Fibroblast of skin of right biceps (primary cell): ENCODE measurements at regions not wholly inside any gene's neighbourhood (a gene's known extent, or its start where the extent isn't known, plus 50 kb on each side); places are given as distances from the start of the nearest gene placed in this dataset.
"Not testable (repeated sequence)": the region's sequence is repeated elsewhere in the genome, so short reads cannot be mapped to it uniquely, and the experiment has no call there.

Source experiments
- DNase-seq: peaks from one replicate; pipeline ENCODE4 v3.0.0-alpha.2; 2013

DNA sequence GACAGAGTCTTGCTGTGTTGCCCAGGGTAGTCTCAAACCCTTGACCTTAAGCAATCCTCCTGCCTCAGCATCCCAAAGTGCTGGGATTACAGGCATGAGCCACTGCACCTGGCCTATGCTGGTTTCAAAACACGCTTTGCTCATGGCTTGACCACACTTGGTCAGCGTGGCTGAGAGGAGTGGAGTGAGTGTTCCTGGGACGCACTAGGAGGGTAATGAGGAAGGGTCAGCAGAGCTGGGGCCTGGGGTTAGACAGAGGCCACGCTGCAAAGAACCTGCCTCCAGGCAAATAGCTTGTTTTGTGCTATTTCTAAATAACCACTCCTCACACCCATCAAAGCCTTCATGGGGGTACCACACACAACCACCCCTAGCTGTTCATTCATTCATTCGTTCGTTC, 77.9 kb upstream of the TOX2 start:
- no peak for DNase-seq

DNA sequence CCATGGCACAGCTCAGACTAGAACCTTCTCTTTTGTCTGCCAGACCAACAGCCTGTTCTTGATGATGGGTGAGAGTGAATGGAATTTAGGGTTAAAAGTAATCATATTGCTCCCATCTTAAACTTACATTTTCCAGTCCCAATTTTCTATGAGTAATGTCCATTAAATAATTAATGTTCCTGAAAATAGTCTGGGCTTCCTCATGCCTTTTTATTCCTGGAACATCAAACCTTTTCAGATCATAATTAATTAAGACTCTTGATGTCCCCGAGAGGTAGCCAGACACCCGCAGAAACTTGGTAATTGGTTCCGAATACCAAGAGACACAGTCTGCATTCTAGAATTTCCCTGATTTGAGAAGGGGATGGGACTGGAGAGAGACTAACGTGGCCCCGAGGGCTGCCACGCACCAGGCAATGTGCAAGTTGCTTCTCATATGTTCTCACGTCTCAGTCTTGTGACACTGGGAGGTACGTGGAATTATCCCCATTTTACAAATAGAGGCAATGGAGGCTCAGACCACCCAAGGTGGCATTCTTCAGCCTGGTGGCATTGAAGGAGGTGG, 78.6 kb upstream of the TOX2 start:
- no peak for DNase-seq

DNA sequence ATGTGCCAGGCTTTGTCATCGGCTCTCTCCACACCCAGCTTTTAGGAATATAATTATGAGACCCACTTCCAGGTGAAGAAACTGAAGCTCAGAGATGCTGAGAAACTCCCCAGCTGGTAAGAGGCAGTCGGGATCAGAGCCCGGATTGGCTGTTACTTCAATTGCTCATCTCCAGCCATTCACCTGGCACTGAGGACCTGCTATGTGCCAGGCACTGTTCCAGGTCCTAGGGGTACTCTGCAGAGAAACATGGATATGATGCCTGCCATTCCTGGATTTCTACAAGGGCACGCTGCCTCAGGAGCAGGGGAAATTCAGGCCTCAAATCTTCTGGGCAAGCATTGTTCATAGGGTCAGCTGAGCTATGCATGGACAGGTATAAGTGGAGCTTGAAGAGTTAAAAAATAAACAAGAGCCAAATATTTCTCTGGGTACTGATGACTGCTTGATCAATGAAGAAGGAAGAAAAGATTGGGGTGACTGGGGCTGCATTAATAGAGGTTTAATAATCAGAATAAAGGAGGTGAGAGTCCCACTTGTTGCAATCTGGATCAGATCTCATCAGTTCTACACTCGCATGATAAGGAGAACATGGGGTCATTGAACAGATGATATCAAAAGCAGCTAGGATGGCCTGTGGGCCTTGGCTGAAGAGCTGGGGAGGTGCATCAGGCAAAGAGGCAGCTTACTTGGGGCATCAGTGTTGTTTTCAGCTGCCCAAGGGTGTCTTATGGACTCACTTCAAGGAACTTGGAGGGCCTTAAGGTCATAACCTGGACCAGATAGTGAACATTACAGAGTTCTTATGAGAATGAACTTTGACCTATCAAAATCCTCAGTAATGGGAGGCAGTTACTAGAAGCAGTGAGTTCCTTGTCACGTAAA, 80.9 kb upstream of the TOX2 start:
- no peak for DNase-seq

DNA sequence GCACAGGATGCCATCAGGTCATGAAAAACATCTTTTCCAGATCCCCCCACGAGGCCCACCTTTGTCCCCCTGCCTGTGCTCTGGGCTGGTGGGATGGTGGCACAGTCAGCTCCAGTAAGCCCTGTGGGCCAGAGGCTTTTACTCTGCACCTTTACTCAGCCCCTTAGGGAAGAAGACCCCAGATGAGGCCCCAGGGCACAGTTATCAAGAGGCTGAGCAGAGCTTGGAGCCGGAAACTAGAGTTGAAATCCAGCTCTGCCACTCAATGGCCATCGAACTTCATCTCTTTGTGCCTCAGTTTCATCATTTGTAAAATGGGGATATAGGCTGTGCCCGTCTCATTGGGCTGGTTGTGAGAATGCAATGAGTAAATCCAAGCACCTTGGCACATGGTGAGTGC, 81.7 kb upstream of the TOX2 start:
- no peak for DNase-seq

DNA sequence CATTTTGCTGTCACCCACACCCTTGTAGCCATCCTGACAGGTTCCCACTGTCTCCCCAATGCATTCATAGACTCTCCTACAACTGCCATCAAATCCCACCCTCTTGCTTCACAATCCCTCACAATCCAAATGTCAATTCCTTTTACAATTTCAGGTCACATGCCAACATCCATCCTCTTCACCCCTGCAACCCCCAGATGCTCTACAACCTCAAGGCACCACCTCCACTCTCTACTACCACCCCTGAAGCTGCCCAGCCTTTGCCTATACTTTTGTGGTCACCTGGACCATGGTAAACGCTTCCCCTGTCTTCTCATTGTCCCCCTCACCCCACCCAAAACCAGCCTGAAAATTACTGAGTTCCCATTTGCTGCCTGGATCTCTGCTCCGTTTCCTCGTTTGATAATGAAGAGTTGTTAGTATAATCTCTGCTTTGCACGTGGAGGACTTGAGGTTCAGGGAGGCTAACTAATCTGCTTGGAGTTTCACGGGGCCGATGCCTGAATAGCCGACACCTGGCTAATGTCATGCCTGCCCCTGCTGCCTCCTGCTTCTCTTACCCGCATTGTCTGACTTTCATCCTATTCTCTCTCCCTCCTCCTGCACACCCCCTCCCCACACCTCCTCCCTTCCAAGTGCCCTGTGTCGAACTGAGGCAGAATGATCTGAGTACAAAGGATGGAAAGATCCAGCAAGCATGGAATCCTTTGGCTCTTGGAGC, 82.4 kb upstream of the TOX2 start:
- DNase-seq = no peak

DNA sequence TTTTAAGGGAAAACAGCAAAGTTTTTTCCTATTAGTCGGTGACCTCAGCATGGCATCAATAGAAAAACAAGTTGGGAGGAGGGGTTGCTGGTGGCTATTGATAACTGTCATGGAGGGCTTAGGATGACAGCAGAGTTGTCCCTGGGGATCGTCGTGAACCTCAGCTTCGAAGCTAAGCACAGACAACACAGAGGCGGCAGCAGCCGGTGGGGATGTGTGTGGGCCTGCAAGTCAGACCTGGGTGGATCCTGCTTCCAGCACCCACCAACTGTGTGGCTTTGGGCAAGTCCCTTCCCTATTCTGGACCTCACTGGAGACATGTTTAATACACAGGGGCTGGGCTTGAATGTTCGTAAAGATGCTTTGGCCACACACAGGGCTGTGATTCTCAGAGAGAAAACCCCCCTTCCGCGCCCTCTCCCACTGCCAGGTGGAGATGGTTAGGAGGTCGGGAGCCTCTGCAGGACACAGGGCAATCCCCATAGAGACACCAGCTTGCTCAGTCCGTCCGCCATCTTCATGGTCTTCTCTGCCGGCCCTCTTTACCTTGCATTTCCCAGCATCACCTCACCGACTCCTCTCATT, 83.1 kb upstream of the TOX2 start:
- no peak for DNase-seq

DNA sequence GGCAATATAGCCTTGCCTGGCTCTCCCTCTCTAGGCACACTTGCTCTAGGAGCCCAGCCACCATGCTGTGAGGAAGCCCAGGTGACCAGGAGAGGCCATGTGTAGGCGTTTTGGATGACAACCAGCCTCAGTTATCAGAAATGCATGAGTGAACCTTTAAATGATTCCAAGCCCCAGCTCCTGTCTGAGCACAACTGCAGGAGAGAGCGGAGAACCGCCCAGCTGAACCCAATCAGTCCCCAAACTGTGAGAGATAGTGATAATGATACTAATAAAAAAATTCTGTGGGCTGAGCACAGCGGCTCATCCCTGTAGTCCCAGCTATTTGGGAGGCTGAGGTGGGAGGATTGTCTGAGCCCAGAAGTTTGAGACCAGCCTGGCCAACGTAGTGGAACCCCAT, 83.8 kb upstream of the TOX2 start:
- no peak for DNase-seq

DNA sequence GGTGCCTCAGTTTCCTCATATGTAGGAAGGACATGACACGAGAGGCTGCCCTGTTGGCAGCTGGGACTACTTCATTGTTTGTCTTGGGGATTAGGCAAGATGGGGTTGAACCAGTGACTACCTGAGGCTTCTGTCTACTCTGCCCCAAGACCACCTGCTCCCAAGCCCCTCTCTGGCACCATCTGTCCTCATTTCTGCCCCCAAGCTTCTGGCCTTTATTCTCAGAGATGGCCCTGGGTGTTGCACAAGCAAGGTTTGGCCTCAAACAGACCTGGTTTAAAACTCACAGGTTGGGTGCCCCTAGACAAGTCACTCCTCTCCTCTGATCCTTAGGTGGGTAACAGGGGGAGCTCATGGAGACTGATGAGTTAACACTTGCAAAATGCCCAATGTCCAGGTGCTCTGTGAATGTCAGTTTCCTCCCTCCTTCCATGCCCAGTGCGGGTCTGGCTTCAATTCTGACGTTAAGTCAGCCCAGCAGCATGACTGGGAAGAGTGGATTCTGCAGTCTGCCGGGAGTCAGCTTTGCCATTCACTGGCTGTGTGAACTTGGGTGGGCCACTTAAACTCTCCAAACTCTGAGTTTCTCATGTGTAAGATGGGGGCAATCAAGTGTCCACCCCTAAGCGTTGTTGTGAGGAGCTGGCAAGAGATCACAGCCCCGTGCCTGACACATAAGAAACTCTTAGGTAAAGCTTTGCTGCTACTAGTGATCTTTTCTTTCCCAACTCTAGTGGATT, 84.5 kb upstream of the TOX2 start:
- no peak for DNase-seq

DNA sequence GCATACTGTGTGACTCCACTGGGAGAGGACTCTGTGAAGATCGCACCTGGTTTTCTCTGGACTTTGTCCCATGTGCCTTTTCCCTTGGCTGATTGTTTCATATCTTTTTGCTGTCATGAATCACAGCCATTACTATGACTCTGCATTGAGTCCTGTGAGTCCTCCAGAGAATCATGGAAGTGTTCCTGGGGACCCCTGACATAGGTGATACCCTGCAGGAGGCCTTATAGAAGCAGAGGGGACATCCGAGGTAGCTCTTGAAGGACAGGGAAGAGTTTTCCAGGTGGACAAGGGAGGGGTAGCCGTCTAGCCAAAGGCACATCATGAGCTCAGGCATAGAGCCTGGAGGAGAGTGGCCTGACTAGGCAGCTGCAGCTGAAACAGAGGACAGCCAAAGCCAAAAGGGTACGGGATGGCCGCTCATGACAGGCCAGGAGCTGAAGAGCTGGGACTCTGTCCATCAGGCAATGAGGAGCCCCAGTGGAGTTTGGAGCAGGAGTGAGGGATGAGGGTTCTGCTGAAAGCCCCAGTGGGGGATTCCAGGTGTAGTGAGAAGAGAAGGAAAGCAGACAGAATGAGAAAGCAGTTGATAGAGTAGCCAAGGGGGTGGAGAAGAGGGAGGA, 86.6 kb upstream of the TOX2 start:
- no peak for DNase-seq

DNA sequence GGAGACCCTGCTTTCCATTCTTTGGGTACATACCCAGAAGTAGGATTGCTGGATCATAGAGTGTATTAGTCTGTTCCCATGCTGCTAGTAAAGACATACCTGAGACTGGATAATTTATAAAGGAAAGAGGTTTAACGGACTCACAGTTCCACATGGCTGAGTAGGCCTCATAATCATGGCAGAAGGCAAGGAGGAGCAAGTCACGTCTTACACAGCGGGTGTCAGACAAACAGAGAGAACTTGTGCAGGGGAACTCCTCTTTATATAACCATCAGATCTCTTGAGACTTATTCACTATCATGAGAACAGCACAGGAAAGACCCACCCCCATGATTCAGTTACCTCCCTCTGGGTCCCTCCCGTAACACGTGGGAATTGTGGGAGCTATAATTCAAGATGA, 87.7 kb upstream of the TOX2 start:
- not testable (repeated sequence) for DNase-seq

DNA sequence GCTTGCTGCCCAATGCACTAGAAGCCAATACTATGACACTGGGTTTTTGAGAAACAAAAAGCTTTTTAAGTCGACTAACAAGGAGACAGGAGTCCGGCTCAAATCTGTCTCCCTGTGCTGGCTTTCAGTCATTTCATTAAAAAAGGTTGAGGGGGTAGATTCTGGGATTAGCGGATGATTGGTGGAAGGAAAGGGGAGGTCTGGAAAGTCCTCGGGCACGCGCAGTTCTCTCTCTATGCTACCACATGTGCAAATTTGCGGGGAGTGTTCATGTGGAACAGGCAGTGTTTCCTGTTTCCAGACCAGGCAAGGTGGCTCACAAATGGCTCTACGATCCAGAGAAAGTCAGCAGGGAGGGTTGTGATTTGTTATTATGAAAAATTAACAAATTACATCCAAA, 89.1 kb upstream of the TOX2 start:
- no peak for DNase-seq

DNA sequence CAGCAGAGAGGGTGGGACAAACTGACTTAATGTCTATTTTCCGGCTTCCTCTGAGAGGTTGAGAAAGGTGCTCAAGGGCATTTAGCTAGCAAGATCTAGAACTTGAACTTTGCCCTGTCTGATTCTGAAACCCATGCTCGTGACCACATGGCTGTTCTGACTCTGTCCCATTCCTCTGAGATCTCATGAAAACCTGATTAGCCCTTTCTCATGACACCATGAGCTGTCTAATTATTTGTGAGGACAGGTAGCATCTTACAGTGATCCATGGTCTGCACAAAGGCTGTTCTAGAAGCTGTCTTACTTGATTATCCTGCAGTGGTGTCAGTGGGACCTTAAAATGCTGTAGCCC, 89.6 kb upstream of the TOX2 start:
- DNase-seq = no peak

DNA sequence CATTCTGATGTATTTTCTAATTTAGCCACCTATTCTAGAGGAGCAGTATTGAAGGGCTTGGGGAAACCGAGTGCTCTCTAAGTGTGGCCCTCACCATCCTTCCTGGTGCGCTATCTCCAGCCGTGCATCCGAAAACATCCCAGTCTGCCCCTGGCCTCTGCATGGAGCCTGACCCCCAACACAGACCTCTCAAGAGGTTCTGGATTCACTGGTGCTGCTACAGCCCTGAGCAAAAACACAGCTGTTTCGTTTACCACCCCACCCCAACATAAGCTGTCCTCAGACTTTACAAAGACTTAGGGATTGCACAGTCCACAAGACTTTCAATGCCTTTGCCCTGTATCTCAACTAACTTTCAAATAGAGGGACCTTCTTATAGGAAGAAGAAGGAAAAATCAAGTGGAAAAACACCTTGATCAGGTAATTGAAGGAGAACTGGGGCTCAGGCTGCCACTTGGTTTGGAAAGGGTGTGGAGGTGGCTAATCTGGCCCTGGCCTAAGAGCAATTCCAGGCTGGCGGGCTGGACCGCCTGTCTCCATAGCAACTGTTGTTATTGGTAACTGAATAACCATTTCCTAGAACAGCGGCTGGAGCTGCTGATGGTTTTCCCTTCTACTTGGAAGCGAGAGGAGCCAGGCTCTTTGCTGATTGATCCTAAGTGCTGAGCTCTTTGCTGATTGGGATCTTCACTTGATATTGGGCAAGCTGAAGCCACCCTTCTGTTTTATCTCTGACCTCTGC, 90.2 kb upstream of the TOX2 start:
- DNase-seq = no peak

DNA sequence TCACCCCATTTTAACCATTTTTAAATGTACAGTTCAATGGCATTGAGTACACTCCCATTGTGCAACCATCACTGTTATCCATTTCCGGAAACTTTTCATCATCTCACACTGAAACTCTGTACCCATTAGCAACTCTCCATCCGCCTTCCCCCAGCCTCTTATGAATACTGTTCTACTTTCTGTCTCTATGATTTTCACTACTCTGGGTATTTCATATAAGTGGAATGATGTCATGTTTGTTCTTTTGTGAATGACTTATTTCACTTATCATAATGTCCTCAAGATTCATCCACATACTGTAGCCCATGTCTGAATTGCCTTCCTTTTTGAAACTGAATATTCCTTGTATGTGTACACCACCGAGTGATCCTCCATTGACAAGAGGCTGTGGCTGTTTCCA, 92.9 kb upstream of the TOX2 start:
- no peak for DNase-seq

DNA sequence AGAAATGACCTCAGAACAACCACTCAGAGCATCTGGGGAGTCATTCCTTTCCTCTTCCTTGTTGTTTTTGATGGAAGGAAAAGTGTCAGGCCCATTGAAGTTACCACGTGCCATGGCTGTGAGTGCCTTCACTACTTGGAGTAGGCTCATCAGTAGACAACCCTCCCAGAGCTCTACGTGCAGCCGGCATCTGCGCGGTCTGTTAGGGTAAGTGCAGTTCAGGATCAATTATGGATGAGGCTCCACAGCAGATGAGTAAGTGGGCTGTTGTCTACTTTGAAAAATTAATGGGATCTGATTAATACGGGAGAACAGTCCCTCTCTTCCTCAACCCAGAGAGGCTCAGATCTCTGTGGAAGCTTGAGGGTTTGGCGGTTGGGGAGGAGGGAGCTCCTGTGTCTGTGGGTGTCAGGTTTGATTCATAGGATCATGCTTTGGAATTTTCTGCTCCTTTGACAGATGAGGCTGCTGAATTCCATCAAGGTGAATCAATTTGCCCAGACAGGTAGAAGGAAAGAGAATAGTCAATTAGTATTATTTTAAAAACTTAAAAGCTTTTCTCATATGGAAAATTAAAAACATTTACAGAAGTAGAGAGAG, 93.8 kb upstream of the TOX2 start:
- no peak for DNase-seq

DNA sequence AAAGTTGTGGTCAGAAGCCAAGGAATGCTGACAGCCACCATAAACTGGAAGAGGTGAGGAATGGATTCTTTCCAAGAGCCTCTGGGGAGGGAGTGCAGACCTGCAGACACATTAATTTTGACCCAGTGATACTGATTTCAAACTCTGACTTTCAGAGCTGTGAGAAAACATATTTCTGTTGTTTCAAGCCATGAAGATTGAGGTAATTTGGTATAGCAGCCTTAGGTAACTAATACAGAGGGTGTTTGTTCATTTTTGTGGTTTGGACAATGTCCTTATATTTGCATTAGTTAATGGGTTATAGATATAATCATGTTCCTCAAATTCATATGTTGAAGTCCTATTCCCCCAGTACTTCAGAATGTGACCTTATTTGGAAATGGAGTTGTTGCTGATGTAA, 85.4 kb upstream of the GTSF1L start:
- no peak for DNase-seq

DNA sequence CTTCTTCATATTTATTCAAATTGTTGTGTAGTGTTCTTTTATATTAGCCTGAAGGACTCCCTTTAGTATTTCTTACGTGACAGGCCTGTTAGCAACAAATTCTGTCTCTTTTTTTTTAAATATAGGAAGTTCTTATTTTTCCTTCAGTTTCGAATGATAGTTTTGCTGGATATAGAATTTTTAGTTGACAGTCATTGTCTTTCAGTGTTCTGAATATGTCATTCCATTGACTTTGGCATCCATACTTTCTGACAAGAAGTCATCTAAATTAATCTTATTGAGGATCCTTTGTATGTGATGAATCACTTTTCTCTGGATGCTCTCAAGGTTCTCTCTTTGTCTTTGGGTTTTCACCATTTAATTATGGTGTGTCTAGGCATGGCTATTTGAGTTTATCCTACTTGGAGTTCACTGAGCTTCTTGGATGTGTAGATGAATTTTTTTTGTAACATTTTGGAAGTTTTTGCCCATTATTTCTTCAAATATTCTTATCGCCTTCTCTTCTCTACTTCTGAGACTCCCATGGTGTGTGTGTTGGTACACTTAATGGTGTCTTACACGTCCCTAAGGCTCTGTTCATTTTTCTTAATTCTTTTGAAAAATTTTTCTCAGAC, 82.5 kb upstream of the GTSF1L start:
- DNase-seq = no peak

DNA sequence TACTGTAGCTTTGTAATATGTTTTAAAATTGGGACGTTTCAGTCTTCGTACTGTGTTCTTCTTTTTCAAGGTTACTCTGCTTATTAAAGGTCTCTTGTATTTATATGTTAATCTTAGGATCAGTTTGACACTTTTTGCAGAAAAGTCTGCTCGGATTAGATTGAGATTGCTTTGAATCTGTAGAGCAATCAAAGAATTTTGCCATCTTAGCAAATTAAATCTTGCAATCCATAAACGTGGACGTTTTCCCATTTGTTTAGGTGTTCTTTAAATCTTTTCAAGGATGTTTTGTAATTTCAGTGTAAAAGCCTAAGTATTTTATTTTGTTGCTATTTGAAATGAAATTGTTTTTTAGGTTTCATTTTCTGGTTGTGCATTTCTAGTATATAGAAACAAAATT, 78.0 kb upstream of the GTSF1L start:
- no peak for DNase-seq

DNA sequence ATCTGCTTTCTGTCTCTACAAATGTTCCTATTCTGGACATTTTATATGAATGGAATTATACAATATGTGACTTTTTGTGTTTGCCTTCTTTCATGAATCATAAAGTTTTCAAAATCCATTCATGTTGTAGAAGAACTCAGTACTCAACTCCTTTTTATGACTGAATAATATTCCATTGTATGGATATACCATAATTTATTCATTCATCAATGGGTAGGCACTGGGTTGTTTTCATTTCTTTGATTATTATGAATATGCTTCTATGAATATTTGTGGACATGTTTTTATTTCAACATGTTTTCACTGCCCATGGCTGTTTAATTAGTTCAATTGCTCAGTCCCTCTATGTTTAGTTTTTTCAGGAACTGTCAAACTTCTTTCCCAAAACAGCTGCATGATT, 76.5 kb upstream of the GTSF1L start:
- no peak for DNase-seq

DNA sequence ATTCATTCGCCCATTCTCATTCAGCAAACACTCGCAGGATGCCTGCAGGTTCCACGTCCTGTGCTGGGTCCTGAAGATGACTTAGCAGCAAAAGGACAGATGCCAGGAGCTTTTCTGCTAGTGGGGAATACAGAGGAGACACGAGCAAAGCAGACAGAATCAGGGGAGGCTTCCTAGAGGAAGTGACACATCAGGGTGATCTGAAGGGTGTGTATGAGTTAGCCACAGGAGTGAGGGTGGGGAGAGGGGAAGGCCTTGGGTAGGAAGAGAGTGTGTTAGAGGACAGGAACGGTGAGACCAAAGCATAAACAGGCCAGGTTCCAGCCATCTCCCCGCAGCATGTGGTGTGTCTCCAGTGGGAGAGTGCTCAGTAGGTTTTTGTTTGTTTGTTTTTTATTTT, 73.4 kb upstream of the GTSF1L start:
- DNase-seq = no peak

DNA sequence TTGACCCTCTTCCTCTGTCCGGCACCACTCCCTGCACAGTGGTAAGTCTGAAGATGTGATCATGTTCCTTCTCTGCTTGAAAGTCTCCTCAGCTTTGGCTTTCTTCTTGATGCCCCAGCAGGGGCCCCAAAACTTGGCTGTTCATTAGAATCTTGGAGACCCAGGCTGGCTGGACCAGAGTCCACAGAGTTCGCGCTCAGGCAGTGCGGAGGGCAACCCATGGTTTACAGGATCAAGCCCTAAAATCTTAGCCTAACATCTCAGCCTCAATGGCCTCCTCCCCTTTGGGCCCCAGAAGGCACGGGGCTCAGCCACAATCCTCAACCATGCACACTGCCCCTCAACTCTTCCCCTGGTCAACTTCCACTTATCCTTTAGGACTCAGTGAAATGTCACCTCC, 72.9 kb upstream of the GTSF1L start:
- no peak for DNase-seq
